WTC11 (cell line): ENCODE measurements at regions not wholly inside any gene's neighbourhood (a gene's known extent, or its start where the extent isn't known, plus 50 kb on each side); places are given as distances from the start of the nearest gene placed in this dataset.

Source experiments
- ATAC-seq: fragments of 200-7000 bp; cut with Tn5 transposase; 2 replicates; pipeline ENCODE4 v1.10.0; 2021; ENCODE audit warnings: mild to moderate bottlenecking, moderate library complexity
- CTCF ChIA-PET: fragments of 300-600 bp; sonication (Branson Sonifier 250); formaldehyde crosslinking; loops from one replicate; lab custom pipeline; 2021; ENCODE audit warnings: antibody characterized with exemption; lab: Charles Lee
- POLR2A ChIA-PET: fragments of 350-600 bp; sonication (Branson Sonifier 250); formaldehyde crosslinking; loops from one replicate; lab custom pipeline; 2021; ENCODE audit warnings: antibody characterized with exemption; lab: Charles Lee
- DNase-seq: peaks from one replicate; pipeline ENCODE4 v3.0.0; 2021; ENCODE audit warnings: low spot score
- H3K27ac Mint-ChIP-seq: 2 replicates; pipeline ENCODE4 v1.8.0; 2021; ENCODE audit warnings: mixed read lengths
- H3K27me3 Mint-ChIP-seq: 2 replicates; pipeline ENCODE4 v1.8.0; 2021; ENCODE audit warnings: low read depth, mild to moderate bottlenecking, moderate library complexity, mixed read lengths
- H3K36me3 Mint-ChIP-seq: 2 replicates; pipeline ENCODE4 v1.8.0; 2021; ENCODE audit warnings: mixed read lengths
- H3K4me1 Mint-ChIP-seq: 2 replicates; pipeline ENCODE4 v1.8.0; 2022; ENCODE audit warnings: mixed read lengths
- H3K4me3 Mint-ChIP-seq: 2 replicates; pipeline ENCODE4 v1.8.0; 2021; ENCODE audit warnings: mild to moderate bottlenecking, moderate library complexity, mixed read lengths
- H3K9me3 Mint-ChIP-seq: 2 replicates; pipeline ENCODE4 v1.8.0; 2021; ENCODE audit warnings: mixed read lengths
- ATF6 ChIP-seq: sonication (generic); formaldehyde crosslinking; IDR thresholded peaks from 2 replicates; pipeline ENCODE4 v1.8.1; 2023; ENCODE audit warnings: mild to moderate bottlenecking, missing genetic modification reagents
- CDX4 ChIP-seq: fragments of 250-450 bp; sonication (Bioruptor Pico); IDR thresholded peaks from 2 replicates; pipeline ENCODE4 v1.9.0; 2021; ENCODE audit warnings: moderate library complexity, mild to moderate bottlenecking, inconsistent platforms, borderline replicate concordance
- ELF4 ChIP-seq: sonication (generic); formaldehyde crosslinking; IDR thresholded peaks from 2 replicates; pipeline ENCODE4 v1.8.1; 2022; ENCODE audit warnings: low read depth, mild to moderate bottlenecking, moderate library complexity, missing genetic modification reagents
- GTF2I ChIP-seq: fragments of 250-450 bp; sonication (Bioruptor Pico); conservative IDR thresholded peaks from 2 replicates; pipeline ENCODE4 v1.4.0; 2021; ENCODE audit warnings: mild to moderate bottlenecking
- HMGXB4 ChIP-seq: sonication (generic); formaldehyde crosslinking; IDR thresholded peaks from 2 replicates; pipeline ENCODE4 v1.8.1; 2023; ENCODE audit warnings: mild to moderate bottlenecking, moderate library complexity, missing genetic modification reagents
- JUN ChIP-seq: sonication (generic); formaldehyde crosslinking; IDR thresholded peaks from 2 replicates; pipeline ENCODE4 v1.8.0; 2023; ENCODE audit warnings: mild to moderate bottlenecking, missing genetic modification reagents
- MXD4 ChIP-seq: fragments of 250-450 bp; sonication (Bioruptor Pico); IDR thresholded peaks from 2 replicates; pipeline ENCODE4 v1.8.0; 2021; ENCODE audit warnings: mild to moderate bottlenecking, moderate library complexity, borderline replicate concordance
- SOX15 ChIP-seq: fragments of 250-450 bp; sonication (Bioruptor Pico); IDR thresholded peaks from 2 replicates; pipeline ENCODE4 v1.9.0; 2021; ENCODE audit warnings: mild to moderate bottlenecking
- TEAD4 ChIP-seq: sonication (generic); formaldehyde crosslinking; IDR thresholded peaks from 2 replicates; pipeline ENCODE4 v1.8.0; 2022; ENCODE audit warnings: mild to moderate bottlenecking, missing genetic modification reagents
- TP53 ChIP-seq: sonication (generic); formaldehyde crosslinking; IDR thresholded peaks from 2 replicates; pipeline ENCODE4 v1.8.1; 2023; ENCODE audit warnings: mild to moderate bottlenecking, missing genetic modification reagents
- USF1 ChIP-seq: sonication (generic); formaldehyde crosslinking; IDR thresholded peaks from 2 replicates; pipeline ENCODE4 v1.8.0; 2022; ENCODE audit warnings: mild to moderate bottlenecking, missing genetic modification reagents
- USF2 ChIP-seq: sonication (generic); formaldehyde crosslinking; IDR thresholded peaks from 2 replicates; pipeline ENCODE4 v1.8.1; 2023; ENCODE audit warnings: mild to moderate bottlenecking, missing genetic modification reagents, moderate library complexity
- ZNF219 ChIP-seq: sonication (generic); formaldehyde crosslinking; IDR thresholded peaks from 2 replicates; pipeline ENCODE4 v1.8.0; 2023; ENCODE audit warnings: missing genetic modification reagents, mild to moderate bottlenecking, borderline replicate concordance
- ZNF232 ChIP-seq: sonication (generic); formaldehyde crosslinking; IDR thresholded peaks from 2 replicates; pipeline ENCODE4 v1.8.0; 2022; ENCODE audit warnings: mild to moderate bottlenecking, missing genetic modification reagents
- ZNF416 ChIP-seq: fragments of 250-450 bp; sonication (Bioruptor Pico); IDR thresholded peaks from 2 replicates; pipeline ENCODE4 v1.9.0; 2021; ENCODE audit warnings: mild to moderate bottlenecking, inconsistent platforms
- ZNF532 ChIP-seq: fragments of 250-450 bp; sonication (Bioruptor Pico); IDR thresholded peaks from 2 replicates; pipeline ENCODE4 v1.9.0; 2021; ENCODE audit warnings: mild to moderate bottlenecking, borderline replicate concordance
- ZNF671 ChIP-seq: fragments of 250-450 bp; sonication (Bioruptor Pico); IDR thresholded peaks from 2 replicates; pipeline ENCODE4 v1.8.0; 2021; ENCODE audit warnings: mild to moderate bottlenecking

- ATAC-seq, result no peak
- Mint-ChIP-seq H3K9me3 (peaks cover 2% of the 10 kb centered on the region; the same call in 1 of the 2 replicates), H3K27me3 (no peaks in the 10 kb centered on the region), H3K36me3 (peaks cover 3% of the 10 kb centered on the region), H3K4me3 (no peak overlapping the region), H3K27ac (no peak overlapping the region), H3K4me1 (0 out of 2 replicates have a peak, but pooled peaks cover 4% of the 10 kb centered on the region)
- no peak for TF ChIP-seq ZNF532 (CRISPR knock-in tag)
- TF ChIP-seq TP53 (CRISPR knock-in tag), result no peak
- TF ChIP-seq USF2 (CRISPR knock-in tag), result no peak
- TF ChIP-seq ZNF671, result no peak
- no peak for TF ChIP-seq ZNF219 (CRISPR knock-in tag)
- no peak for TF ChIP-seq GTF2I (CRISPR knock-in tag)
- TF ChIP-seq ZNF232 (CRISPR knock-in tag), result no peak
- TF ChIP-seq JUN, result no peak
- no peak for TF ChIP-seq CDX4 (CRISPR knock-in tag)
- no peak for TF ChIP-seq TEAD4
- TF ChIP-seq ELF4 (CRISPR knock-in tag), result no peak
- no peak for TF ChIP-seq SOX15 (CRISPR knock-in tag)
- TF ChIP-seq HMGXB4, result no peak
- TF ChIP-seq ATF6, result no peak
- TF ChIP-seq ZNF416 (CRISPR knock-in tag), result no peak
- TF ChIP-seq USF1 (CRISPR knock-in tag), result no peak
- no peak for TF ChIP-seq MXD4 (CRISPR knock-in tag)
- CTCF ChIA-PET, result no interaction called here
- DNase-seq, result no peak
- POLR2A ChIA-PET, result interaction anchor here (0.6 kb wide), 1 partner anchor 289 kb away, joined by 4 read pairs; no protein-coding TSS in a partner anchor
These were observed 835.2 kb upstream of the PCDH10 start for GRCh38 chr4:132313852-132314251.
